ENCODE measurements at regions not wholly inside any gene's neighbourhood (a gene's known extent, or its start where the extent isn't known, plus 50 kb on each side); places are given as distances from the start of the nearest gene placed in this dataset.
"Not testable (repeated sequence)": the region's sequence is repeated elsewhere in the genome, so short reads cannot be mapped to it uniquely, and the experiment has no call there.

DNA sequence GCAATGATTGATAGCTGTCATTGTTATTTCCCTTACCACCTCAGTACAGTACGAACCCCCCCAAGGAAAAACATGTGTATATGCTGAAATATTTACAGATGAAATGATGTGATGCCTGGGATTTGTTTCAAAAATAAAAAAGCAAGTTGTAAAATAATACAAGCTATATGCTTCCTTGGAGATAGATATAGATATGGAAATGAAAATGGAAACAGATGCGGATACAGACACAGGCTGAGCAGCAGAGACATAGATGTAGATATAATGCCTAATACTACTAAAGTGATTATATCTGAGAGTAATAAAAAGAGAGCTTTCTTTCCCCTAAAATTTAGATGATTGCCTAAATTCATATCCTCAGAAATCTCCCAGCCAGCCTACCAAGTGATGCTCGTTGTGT is 127.5 kb upstream of the TNPO1 start:
- intact Hi-C loops (cut with DNase I): no loop called here
- no peak for DNase-seq
- Histone ChIP-seq H3K36me3 (no peaks in the 10 kb centered on the region), H3K27ac (no peak overlapping the region), H3K27me3 (no peaks in the 10 kb centered on the region), H3K9me3 (no peaks in the 10 kb centered on the region), H3K4me1 (ENCODE audit: insufficient read depth) (no peaks in the 10 kb centered on the region), H3K4me3 (no peak overlapping the region)
- TF ChIP-seq, protein P1, sequence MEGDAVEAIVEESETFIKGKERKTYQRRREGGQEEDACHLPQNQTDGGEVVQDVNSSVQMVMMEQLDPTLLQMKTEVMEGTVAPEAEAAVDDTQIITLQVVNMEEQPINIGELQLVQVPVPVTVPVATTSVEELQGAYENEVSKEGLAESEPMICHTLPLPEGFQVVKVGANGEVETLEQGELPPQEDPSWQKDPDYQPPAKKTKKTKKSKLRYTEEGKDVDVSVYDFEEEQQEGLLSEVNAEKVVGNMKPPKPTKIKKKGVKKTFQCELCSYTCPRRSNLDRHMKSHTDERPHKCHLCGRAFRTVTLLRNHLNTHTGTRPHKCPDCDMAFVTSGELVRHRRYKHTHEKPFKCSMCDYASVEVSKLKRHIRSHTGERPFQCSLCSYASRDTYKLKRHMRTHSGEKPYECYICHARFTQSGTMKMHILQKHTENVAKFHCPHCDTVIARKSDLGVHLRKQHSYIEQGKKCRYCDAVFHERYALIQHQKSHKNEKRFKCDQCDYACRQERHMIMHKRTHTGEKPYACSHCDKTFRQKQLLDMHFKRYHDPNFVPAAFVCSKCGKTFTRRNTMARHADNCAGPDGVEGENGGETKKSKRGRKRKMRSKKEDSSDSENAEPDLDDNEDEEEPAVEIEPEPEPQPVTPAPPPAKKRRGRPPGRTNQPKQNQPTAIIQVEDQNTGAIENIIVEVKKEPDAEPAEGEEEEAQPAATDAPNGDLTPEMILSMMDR (IDR thresholded peaks at IDR 0.05): no peak
- TF ChIP-seq POLR2A (IDR thresholded peaks at IDR 0.05) (no peak), EP300 (IDR thresholded peaks at IDR 0.05) (no peak)
- WGBS, 3 donors: 89 to 94% (median 94%) methylated on average over 3 of the region's 3 CpGs

DNA sequence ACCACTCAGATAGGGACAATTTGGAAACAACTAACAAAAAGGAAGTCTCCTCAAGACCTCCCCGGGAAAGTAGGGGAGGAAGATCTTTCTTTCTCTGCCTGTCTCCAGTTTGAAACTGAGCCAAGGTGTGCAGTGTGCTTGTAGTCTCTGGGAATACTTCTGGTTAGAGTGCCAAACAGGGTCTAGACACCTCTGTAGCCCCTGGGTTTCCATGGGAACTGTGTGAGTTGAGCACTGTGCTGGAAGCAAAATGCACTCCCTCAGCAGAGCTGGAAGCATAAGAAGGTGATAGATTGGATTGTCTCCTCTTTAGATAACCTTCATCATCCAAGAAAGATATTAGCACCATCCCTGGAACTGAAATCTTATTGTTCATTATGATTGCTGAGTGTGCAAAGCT is 129.2 kb upstream of the TNPO1 start:
- intact Hi-C loops (cut with DNase I): no loop called here
- Histone ChIP-seq H3K27ac (no peak overlapping the region), H3K36me3 (no peaks in the 10 kb centered on the region), H3K27me3 (no peaks in the 10 kb centered on the region), H3K9me3 (no peaks in the 10 kb centered on the region), H3K4me1 (ENCODE audit: insufficient read depth) (no peaks in the 10 kb centered on the region), H3K4me3 (no peak overlapping the region)
- no peak for DNase-seq
- WGBS, 3 donors: 11 to 18% (median 18%) methylated on average over 1 of the region's 1 CpG
- TF ChIP-seq EP300 (IDR thresholded peaks at IDR 0.05) (no peak), POLR2A (IDR thresholded peaks at IDR 0.05) (no peak)
- TF ChIP-seq, protein P1 (IDR thresholded peaks at IDR 0.05): no peak

DNA sequence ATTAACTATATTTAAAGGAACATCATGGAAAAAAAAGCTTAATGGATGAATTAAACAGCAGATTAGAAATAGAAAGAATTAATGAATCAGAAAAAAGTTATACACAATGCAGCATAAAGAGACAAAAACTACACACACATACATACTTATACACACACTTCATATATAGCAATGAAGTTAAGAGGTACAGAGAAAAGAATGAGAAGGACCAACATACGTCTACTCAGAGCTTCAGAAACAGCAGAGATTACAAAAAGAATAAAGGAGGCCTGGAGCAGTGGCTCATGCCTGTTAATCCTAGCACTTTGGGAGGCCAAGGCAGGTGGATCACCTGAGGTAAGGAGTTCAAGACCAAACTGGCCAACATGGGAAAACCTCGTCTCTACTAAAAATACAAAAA is 133.9 kb upstream of the TNPO1 start:
- Histone ChIP-seq H3K27ac (no peak overlapping the region), H3K27me3 (no peaks in the 10 kb centered on the region), H3K4me1 (ENCODE audit: insufficient read depth) (no peaks in the 10 kb centered on the region), H3K36me3 (no peaks in the 10 kb centered on the region), H3K4me3 (no peak overlapping the region), H3K9me3 (no peaks in the 10 kb centered on the region)
- WGBS, 3 donors: 86 to 92% (median 88%) methylated on average over 2 of the region's 2 CpGs
- intact Hi-C loops (cut with DNase I): no loop called here
- TF ChIP-seq EP300 (IDR thresholded peaks at IDR 0.05) (no peak), POLR2A (IDR thresholded peaks at IDR 0.05) (no peak)
- TF ChIP-seq, protein P1 (IDR thresholded peaks at IDR 0.05): no peak
- no peak for DNase-seq

DNA sequence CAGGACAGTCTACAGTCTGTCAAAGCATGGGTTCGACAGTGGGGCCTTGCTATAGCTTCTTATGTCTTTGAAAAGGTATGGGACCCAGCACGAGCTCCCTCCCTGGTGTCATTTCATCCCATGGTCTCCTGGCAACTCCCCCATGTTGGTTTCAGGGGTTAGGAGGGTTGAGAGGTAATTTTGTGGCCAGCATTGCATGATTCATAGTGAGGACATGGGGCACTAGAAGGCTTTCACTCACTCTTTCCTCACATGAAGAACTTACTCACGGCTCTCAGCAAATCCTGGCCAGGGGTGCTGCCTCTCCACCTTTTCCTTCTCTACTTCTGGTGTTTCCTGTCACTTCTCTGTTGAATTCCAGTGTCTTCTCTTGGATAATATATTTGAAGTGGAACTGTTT is 134.7 kb upstream of the TNPO1 start:
- WGBS, 3 donors: 76 to 87% (median 77%) methylated on average over 3 of the region's 3 CpGs

DNA sequence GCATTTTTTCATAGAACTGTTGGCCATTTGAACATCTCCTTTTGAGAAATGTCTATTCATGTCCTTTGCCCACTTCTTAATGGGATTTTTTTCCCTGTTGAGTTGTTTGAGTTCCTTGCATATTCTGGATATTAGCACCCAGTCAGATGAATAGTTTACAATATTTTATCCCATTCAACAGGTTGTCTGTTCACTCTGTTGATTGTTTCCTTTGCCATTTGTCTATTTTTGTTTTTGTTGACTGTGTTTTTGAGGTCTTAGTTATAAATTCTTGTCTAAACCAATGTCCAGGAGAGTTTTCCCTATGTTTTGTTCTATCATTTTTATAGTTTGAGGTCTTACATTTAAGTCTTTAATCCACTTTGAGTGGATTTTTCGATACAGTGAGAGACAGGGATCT is 139.0 kb upstream of the TNPO1 start:
- no peak overlapping the region for H3K4me3 ChIP-seq
- no peak overlapping the region for H3K27ac ChIP-seq
- H3K27me3 ChIP-seq: no peaks in the 10 kb centered on the region
- H3K36me3 ChIP-seq: no peaks in the 10 kb centered on the region
- no peaks in the 10 kb centered on the region for H3K4me1 ChIP-seq (ENCODE audit: insufficient read depth)
- intact Hi-C loops (cut with DNase I): no loop called here
- WGBS, 3 donors: 66 to 88% (median 76%) methylated on average over 1 of the region's 1 CpG
- no peaks in the 10 kb centered on the region for H3K9me3 ChIP-seq
- TF ChIP-seq, protein P1 (IDR thresholded peaks at IDR 0.05): no peak
- TF ChIP-seq EP300 (IDR thresholded peaks at IDR 0.05): no peak
- TF ChIP-seq POLR2A (IDR thresholded peaks at IDR 0.05): no peak
- DNase-seq: no peak

More for the DNA sequence above, 134.7 kb upstream of the TNPO1 start:
- Histone ChIP-seq H3K4me3 (no peak overlapping the region), H3K9me3 (no peaks in the 10 kb centered on the region), H3K4me1 (ENCODE audit: insufficient read depth) (no peaks in the 10 kb centered on the region), H3K27me3 (no peaks in the 10 kb centered on the region), H3K27ac (no peak overlapping the region), H3K36me3 (no peaks in the 10 kb centered on the region)
- no peak for DNase-seq
- intact Hi-C loops (cut with DNase I): no loop called here
- TF ChIP-seq POLR2A (IDR thresholded peaks at IDR 0.05): no peak

DNA sequence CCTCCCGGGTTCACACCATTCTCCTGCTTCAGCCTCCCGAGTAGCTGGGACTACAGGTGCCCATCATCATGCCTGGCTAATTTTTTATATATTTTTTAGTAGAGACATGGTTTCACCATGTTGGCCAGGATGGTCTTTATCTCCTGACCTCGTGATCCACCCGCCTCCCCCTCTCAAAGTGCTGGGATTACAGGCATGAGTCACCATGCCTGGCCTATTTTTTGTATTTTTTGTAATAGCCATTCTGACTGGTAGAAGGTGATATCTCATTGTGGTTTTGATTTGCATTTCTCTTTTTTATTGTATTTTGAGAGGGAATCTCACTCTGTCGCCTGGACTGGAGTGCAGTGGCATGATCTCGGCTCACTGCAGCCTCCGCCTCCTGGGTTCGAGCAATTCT is 139.6 kb upstream of the TNPO1 start:
- H3K4me1 ChIP-seq (ENCODE audit: insufficient read depth); H3K27me3 ChIP-seq; DNase-seq; H3K4me3 ChIP-seq; intact Hi-C loops (cut with DNase I); H3K36me3 ChIP-seq; H3K9me3 ChIP-seq; H3K27ac ChIP-seq: not testable (repeated sequence)
- WGBS, 3 donors: 91% methylated on average over 8 of the region's 8 CpGs

Data from ovary (tissue), 7 donors.